T47D (cell line): ENCODE measurements at regions not wholly inside any gene's neighbourhood (a gene's known extent, or its start where the extent isn't known, plus 50 kb on each side); places are given as distances from the start of the nearest gene placed in this dataset.

Experiments
- DNase-seq, 2 experiments: peaks; one replicate each; pipeline versions ENCODE4 v3.0.0 to v3.0.0-alpha.2; 2011 to 2012; ENCODE audit warnings: low read depth in 1 of 2, low spot score in 1 of 2
- JUND ChIP-seq: IDR thresholded peaks from 2 replicates; pipeline ENCODE4 v1.6.1; 2012; ENCODE audit warnings: low read depth
- in situ Hi-C: cut with HindIII; loops from 2 replicates; pipeline ENCODE4 v1.10.0; 2016; ENCODE audit warnings: low sequenced_read_pairs, low pct_unique_long_range_greater_than_20kb

GRCh38 chr2:30363406-30363805 lies 83.6 kb upstream of the LCLAT1 start:
- DNase-seq: no peak
- in situ Hi-C loops: no loop called here
- no peak for TF ChIP-seq JUND

- TF ChIP-seq JUND: no peak
- in situ Hi-C loops: no loop called here
- no peak for DNase-seq
These were observed 81.8 kb upstream of the LCLAT1 start for GRCh38 chr2:30365201-30365600.

GRCh38 chr2:30366199-30366691 lies 80.8 kb upstream of the LCLAT1 start:
- in situ Hi-C loops: no loop called here
- no peak for DNase-seq
- TF ChIP-seq JUND: no peak

DNA sequence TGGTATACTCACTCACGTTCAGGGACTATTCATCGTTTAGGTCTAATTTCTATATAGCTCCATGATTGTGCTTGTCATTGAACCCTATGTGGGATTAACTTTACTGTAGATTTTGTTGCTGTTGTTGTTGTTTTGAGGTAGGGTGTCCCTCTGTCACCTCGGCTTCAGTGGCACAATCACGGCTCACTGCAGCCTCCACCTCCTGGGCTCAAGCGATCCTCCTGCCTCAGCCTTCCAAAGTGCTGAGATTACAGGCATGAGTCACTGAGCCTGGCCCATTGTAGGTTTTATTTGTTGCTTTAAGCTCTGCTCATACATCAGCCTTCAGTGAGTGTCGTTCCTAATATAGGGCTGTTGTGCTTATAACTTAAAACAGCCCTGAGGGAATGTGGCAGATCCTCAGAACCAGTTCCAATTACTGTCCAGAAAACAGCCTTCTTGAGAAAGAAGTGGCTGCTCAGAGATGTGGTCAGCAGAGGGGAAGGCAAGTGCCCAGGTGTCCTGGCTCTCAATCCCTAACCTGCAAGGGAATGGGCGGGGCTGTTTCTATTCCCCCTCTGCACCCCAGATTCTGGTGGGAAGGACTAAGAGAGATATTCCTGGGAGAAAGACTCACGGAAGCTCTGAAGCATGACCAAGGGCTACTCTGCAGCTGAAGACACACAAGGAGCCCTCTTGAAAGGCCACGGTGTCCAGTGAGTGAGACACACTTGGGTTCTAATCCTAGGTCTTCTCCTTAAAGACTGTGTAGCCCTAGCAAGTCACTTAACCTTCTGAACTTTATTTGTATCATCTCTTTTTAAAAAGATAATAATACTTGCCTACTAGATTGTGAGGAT lies 79.6 kb upstream of the LCLAT1 start:
- TF ChIP-seq JUND: no peak
- no peak for DNase-seq
- in situ Hi-C loops: no loop called here

DNA sequence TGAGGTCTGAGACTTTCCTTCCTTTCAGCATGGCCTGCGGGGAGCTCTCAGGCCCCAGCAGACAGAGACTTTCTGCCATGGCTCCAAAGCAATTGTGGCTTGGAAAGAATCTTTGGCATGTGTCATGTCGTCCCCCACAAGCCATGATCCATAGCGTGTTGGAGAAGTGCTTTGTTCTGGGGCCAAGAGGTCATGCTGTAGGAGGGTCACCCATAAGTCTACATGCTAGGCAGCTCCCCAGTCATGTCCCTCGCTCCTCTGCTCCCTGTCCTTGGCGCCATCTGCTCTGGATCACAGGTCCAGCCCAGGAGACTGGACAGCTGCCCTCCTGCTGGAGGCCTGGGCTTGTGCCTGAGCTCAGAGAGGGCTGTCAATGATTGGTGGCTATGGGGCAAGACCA lies 78.8 kb upstream of the LCLAT1 start:
- DNase-seq: no peak
- no peak for TF ChIP-seq JUND
- in situ Hi-C loops: no loop called here

- in situ Hi-C loops: no loop called here
- no peak for DNase-seq
- no peak for TF ChIP-seq JUND
These were observed 75.9 kb upstream of the LCLAT1 start for GRCh38 chr2:30371028-30371689.

DNA sequence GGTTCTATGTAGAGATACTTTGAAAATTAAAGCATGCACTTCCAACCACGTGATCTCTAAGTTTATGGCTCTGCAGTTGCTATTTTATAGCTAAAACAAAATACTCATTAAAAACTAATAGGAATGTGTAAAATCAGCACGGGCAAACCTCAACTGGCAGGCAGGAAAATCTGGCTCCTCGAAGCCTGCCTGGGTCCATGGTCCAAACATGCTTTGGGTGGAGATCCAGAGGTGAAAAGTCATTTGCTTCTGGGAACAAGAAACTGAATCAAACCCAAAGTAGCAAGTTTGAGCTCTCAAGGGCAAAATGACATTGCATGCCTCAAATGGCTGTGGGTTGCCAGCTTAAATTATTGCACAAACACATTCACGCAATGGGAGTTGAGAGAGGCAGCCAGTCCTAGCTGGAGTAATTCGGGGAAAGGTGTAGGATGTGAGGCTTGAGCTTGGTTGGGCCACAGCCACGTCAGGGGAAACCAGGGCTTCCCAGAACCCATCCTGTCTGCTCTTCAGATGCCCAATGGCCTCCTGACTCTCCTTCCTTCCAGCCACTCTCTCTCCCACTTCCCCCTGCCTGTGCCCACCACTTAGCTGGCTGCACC lies 75.2 kb upstream of the LCLAT1 start:
- TF ChIP-seq JUND: no peak
- in situ Hi-C loops: no loop called here

DNA sequence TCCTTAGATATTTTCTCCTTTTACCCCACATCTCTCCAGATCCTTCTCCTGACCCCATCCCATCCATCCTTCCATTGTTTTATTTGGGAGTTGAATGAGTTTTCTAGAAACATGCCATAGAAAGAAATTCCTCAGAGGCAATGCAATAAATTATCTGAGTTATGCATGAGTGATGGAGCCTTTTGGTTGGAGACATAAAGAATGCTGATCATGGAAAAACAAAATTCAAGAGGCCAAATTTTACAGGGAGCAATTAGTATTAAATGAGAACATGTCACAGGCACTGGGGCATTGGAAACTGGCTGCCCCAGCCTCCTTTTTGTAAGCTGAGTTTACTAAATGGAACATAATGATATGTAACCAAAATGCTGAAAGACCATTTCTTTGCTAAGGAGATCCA lies 74.2 kb upstream of the LCLAT1 start:
- no peak for DNase-seq
- in situ Hi-C loops: no loop called here
- TF ChIP-seq JUND: no peak

More for the DNA sequence above, 75.2 kb upstream of the LCLAT1 start:
- no peak for DNase-seq

GRCh38 chr2:30373881-30374302 lies 73.2 kb upstream of the LCLAT1 start:
- in situ Hi-C loops: no loop called here
- TF ChIP-seq JUND: no peak
- no peak for DNase-seq

- in situ Hi-C loops: no loop called here
- TF ChIP-seq JUND: no peak
These were observed 72.7 kb upstream of the LCLAT1 start for GRCh38 chr2:30374380-30374779.

GRCh38 chr2:30375915-30376314 lies 71.1 kb upstream of the LCLAT1 start:
- in situ Hi-C loops: no loop called here
- DNase-seq: no peak
- TF ChIP-seq JUND: no peak

More at GRCh38 chr2:30374380-30374779, 72.7 kb upstream of the LCLAT1 start:
- no peak for DNase-seq

GRCh38 chr2:30379481-30379880 lies 67.6 kb upstream of the LCLAT1 start:
- in situ Hi-C loops: no loop called here
- DNase-seq: no peak
- no peak for TF ChIP-seq JUND

DNA sequence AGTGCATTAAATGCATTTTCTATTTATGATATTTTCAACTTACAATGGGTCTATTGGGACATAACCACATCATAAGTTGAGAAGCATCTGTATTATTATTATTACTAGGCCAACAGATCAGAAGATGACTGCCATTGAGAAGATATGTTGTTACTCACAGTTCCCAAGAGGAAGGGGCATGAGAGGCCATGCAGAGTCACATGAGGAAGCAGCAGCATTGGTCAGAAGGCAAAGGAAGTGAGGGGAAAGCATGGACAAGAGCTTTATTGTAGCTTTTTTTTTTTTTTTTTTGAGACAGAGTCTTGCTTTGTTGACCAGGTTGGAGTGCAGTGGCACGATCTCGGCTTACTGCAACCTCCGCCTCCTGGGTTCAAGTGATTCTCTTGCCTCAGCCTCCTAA lies 66.2 kb upstream of the LCLAT1 start:
- DNase-seq: no peak
- TF ChIP-seq JUND: no peak
- in situ Hi-C loops: no loop called here
